HepG2 (cell line): ENCODE measurements at regions not wholly inside any gene's neighbourhood (a gene's known extent, or its start where the extent isn't known, plus 50 kb on each side); places are given as distances from the start of the nearest gene placed in this dataset.

Source experiments
- AHDC1 ChIP-seq: sonication (generic); formaldehyde crosslinking; IDR thresholded peaks from 2 replicates; pipeline ENCODE4 v1.5.1; 2020; ENCODE audit warnings: mild to moderate bottlenecking, missing genetic modification reagents, borderline replicate concordance
- CENPX ChIP-seq: sonication (generic); formaldehyde crosslinking; IDR thresholded peaks from 2 replicates; pipeline ENCODE4 v1.9.0; 2021; ENCODE audit warnings: mild to moderate bottlenecking, missing genetic modification reagents, moderate library complexity
- ELF3 ChIP-seq: IDR thresholded peaks from 2 replicates; pipeline ENCODE4 v1.6.1; 2016; ENCODE audit warnings: missing genetic modification reagents, missing compliant biosample characterization
- FOXP1 ChIP-seq, 2 experiments: fragments of 450-650 bp in 1 of 2; IDR thresholded peaks; 2 replicates each; pipeline ENCODE4 v1.6.1; 2017 to 2018; ENCODE audit warnings: antibody characterized with exemption in 1 of 2
- GMEB1 ChIP-seq: sonication (generic); formaldehyde crosslinking; IDR thresholded peaks from 2 replicates; pipeline ENCODE4 v1.5.1; 2020; ENCODE audit warnings: missing genetic modification reagents, mild to moderate bottlenecking, borderline replicate concordance
- KMT2B ChIP-seq: IDR thresholded peaks from 2 replicates; pipeline ENCODE4 v1.6.1; 2016; ENCODE audit warnings: missing genetic modification reagents, missing compliant biosample characterization
- LRRFIP1 ChIP-seq: sonication (generic); formaldehyde crosslinking; conservative IDR thresholded peaks from 2 replicates; pipeline ENCODE4 v1.4.0; 2020; ENCODE audit warnings: missing genetic modification reagents
- PRDM4 ChIP-seq: sonication (generic); formaldehyde crosslinking; IDR thresholded peaks from 2 replicates; pipeline ENCODE4 v1.9.0; 2021; ENCODE audit warnings: missing genetic modification reagents, borderline replicate concordance
- U2AF2 ChIP-seq: fragments of 200-400 bp; formaldehyde crosslinking; IDR thresholded peaks from 2 replicates; pipeline ENCODE4 v1.6.1; 2017; ENCODE audit warnings: low read depth, mild to moderate bottlenecking, low read length
- ZBTB10 ChIP-seq: sonication (generic); formaldehyde crosslinking; IDR thresholded peaks from 2 replicates; pipeline ENCODE4 v1.4.0; 2020; ENCODE audit warnings: missing genetic modification reagents, borderline replicate concordance
- ZNF10 ChIP-seq: sonication (generic); formaldehyde crosslinking; IDR thresholded peaks from 2 replicates; pipeline ENCODE4 v1.4.0; 2020; ENCODE audit warnings: mild to moderate bottlenecking, low read depth, missing genetic modification reagents, borderline replicate concordance
- ZNF101 ChIP-seq: sonication (generic); formaldehyde crosslinking; IDR thresholded peaks from 2 replicates; pipeline ENCODE4 v1.4.0; 2020; ENCODE audit warnings: mild to moderate bottlenecking, low read depth, missing genetic modification reagents, borderline replicate concordance
- ZNF225 ChIP-seq: sonication (generic); formaldehyde crosslinking; IDR thresholded peaks from 2 replicates; pipeline ENCODE4 v1.4.0; 2020; ENCODE audit warnings: mild to moderate bottlenecking, missing genetic modification reagents
- ZNF3 ChIP-seq: IDR thresholded peaks from 2 replicates; pipeline ENCODE4 v1.7.0; 2017; ENCODE audit warnings: inconsistent platforms
- ZSCAN30 ChIP-seq: sonication (generic); formaldehyde crosslinking; IDR thresholded peaks from 2 replicates; pipeline ENCODE4 v1.5.0; 2020; ENCODE audit warnings: mild to moderate bottlenecking, missing genetic modification reagents

- TF ChIP-seq AHDC1 (CRISPR knock-in tag) = peak; percentile 81; the same call in 1 of the 2 replicates
- no peak for TF ChIP-seq GMEB1 (CRISPR knock-in tag)
- no peak for TF ChIP-seq PRDM4 (CRISPR knock-in tag)
- TF ChIP-seq CENPX = no peak
- no peak for TF ChIP-seq ZSCAN30 (CRISPR knock-in tag)
- peak; percentile 39; the same call in 1 of the 2 replicates for TF ChIP-seq ELF3
- no peak for TF ChIP-seq U2AF2
- no peak for TF ChIP-seq ZNF225 (CRISPR knock-in tag)
- no peak for TF ChIP-seq ZNF101 (CRISPR knock-in tag)
- TF ChIP-seq LRRFIP1 (CRISPR knock-in tag) = no peak
- no peak for TF ChIP-seq KMT2B
- no peak for TF ChIP-seq FOXP1 (IDR thresholded peaks at IDR 0.05)
- TF ChIP-seq FOXP1 (CRISPR knock-in tag; IDR thresholded peaks at IDR 0.05) = peak; percentile 31; the same call in 1 of the 2 replicates
- TF ChIP-seq ZNF3 (CRISPR knock-in tag) = no peak
- TF ChIP-seq ZBTB10 (CRISPR knock-in tag) = no peak
- no peak for TF ChIP-seq ZNF10 (CRISPR knock-in tag)
These were observed 54.9 kb upstream of the ITPRID2 start (continued) for GRCh38 chr2:181836583-181836982.
